GM12878 (cell line): ENCODE measurements at regions not wholly inside any gene's neighbourhood (a gene's known extent, or its start where the extent isn't known, plus 50 kb on each side); places are given as distances from the start of the nearest gene placed in this dataset.

Experiments used
- ATAC-seq: fragments of 200-7000 bp; cut with Tn5 transposase; 3 replicates; pipeline ENCODE4 v1.9.1; 2020; ENCODE audit warnings: mild to moderate bottlenecking, moderate library complexity
- BruUV-seq: library from RNA; stranded (reverse); fragments of 400-500 nt; replicated peaks from 2 replicates; lab custom pipeline; 2021; lab: Mats Ljungman, UMichigan
- CTCF ChIA-PET: fragments of 300-600 bp; sonication (Branson Sonifier 250); formaldehyde crosslinking; extraction: SDS; loops from one replicate; lab custom pipeline; 2021; ENCODE audit warnings: inconsistent platforms; lab: Yijun Ruan, JAX
- POLR2A ChIA-PET: fragments of 350-600 bp; formaldehyde crosslinking; extraction: SDS; loops from one replicate; lab custom pipeline; 2021; ENCODE audit warnings: inconsistent platforms; lab: Charles Lee
- RAD21 ChIA-PET: fragments of 300-600 bp; sonication (Branson Sonifier 250); formaldehyde crosslinking; loops from one replicate; lab custom pipeline; 2023; ENCODE audit warnings: antibody characterized with exemption; ENCODE audit not compliant: unreplicated experiment; lab: Charles Lee
- SMC1A ChIA-PET: fragments of 300-600 bp; sonication (Branson Sonifier 250); formaldehyde crosslinking; loops from one replicate; lab custom pipeline; 2023; ENCODE audit not compliant: unreplicated experiment, uncharacterized antibody; lab: Charles Lee
- DNase-seq: peaks from one replicate; pipeline ENCODE4 v3.0.0-alpha.2; 2011; ENCODE audit warnings: low read depth, low spot score
- FAIRE-seq: peaks from 3 replicates; lab custom pipeline; 2011; peaks lifted over from hg19 to GRCh38; lab: Jason Lieb, UNC
- H2AFZ ChIP-seq: 2 replicates; pipeline ENCODE4 v1.6.0; 2011; ENCODE audit warnings: low read depth, low read length, control low read depth; ENCODE audit not compliant: control insufficient read depth
- H3K27ac ChIP-seq: 2 replicates; pipeline ENCODE4 v1.5.1; 2011; ENCODE audit warnings: control low read depth; ENCODE audit not compliant: control insufficient read depth, insufficient read depth
- H3K27me3 ChIP-seq, 2 experiments: replicated peaks in 1 of 2; 2 replicates each; pipeline versions ENCODE4 v1.6.0 to v1.6.1; 2011; ENCODE audit warnings: low read length in 1 of 2; ENCODE audit not compliant: control insufficient read depth in 2 of 2, insufficient read depth in 2 of 2
- H3K36me3 ChIP-seq, 2 experiments: 2 replicates each; pipeline ENCODE4 v1.5.1; 2011; ENCODE audit warnings: low read length in 1 of 2; ENCODE audit not compliant: control insufficient read depth in 2 of 2, insufficient read depth in 2 of 2
- H3K4me1 ChIP-seq: 2 replicates; pipeline ENCODE4 v1.6.1; 2011; ENCODE audit warnings: mild to moderate bottlenecking, low read length, moderate library complexity, mixed read lengths; ENCODE audit not compliant: control insufficient read depth, insufficient read depth
- H3K4me2 ChIP-seq: 2 replicates; pipeline ENCODE4 v1.6.0; 2011; ENCODE audit warnings: control low read depth; ENCODE audit not compliant: control insufficient read depth, insufficient read depth
- H3K4me3 ChIP-seq: fragments of 200-600 bp; sonication (generic); 2 replicates; pipeline ENCODE4 v1.5.1; 2016
- H3K79me2 ChIP-seq: 2 replicates; pipeline ENCODE4 v1.6.0; 2011; ENCODE audit warnings: low read length; ENCODE audit not compliant: control insufficient read depth, insufficient read depth
- H3K9ac ChIP-seq: 2 replicates; pipeline ENCODE4 v1.8.0; 2011; ENCODE audit warnings: low read length, control low read depth, mixed read lengths; ENCODE audit not compliant: control insufficient read depth, insufficient read depth
- H3K9me3 ChIP-seq: replicated peaks from 3 replicates; pipeline ENCODE4 v1.5.1; 2011; ENCODE audit warnings: mild to moderate bottlenecking, low read length; ENCODE audit not compliant: control insufficient read depth, insufficient read depth
- H4K20me1 ChIP-seq: 2 replicates; pipeline ENCODE4 v1.6.0; 2011; ENCODE audit not compliant: control insufficient read depth, insufficient read depth
- E2F4 ChIP-seq: IDR thresholded peaks from 2 replicates; pipeline ENCODE4 v1.6.1; 2012; ENCODE audit warnings: low read depth, low read length, improper control_type of control experiment
- EZH2 ChIP-seq: IDR thresholded peaks from 2 replicates; pipeline ENCODE4 v1.6.1; 2012; ENCODE audit warnings: low read depth, mild to moderate bottlenecking, control low read depth, inconsistent platforms, low read length, borderline replicate concordance; ENCODE audit not compliant: control insufficient read depth
- HCFC1 ChIP-seq: fragments of 150-350 bp; IDR thresholded peaks from 2 replicates; pipeline ENCODE4 v1.6.1; 2014; ENCODE audit warnings: low read length
- MLLT1 ChIP-seq: fragments of 450-650 bp; IDR thresholded peaks from 2 replicates; pipeline ENCODE4 v1.6.1; 2016; ENCODE audit warnings: mild to moderate bottlenecking
- MYB ChIP-seq: fragments of 150-350 bp; IDR thresholded peaks from 2 replicates; pipeline ENCODE4 v1.6.1; 2014; ENCODE audit warnings: mild to moderate bottlenecking, low read depth, low read length, borderline replicate concordance
- PAX8 ChIP-seq: fragments of 450-650 bp; IDR thresholded peaks from 2 replicates; pipeline ENCODE4 v1.6.1; 2017; ENCODE audit warnings: mild to moderate bottlenecking, moderate library complexity
- RCOR1 ChIP-seq: conservative IDR thresholded peaks from 2 replicates; pipeline ENCODE4 v1.6.1; 2012; ENCODE audit warnings: low read depth, low read length, improper control_type of control experiment
- RELA ChIP-seq: fragments of 450-650 bp; IDR thresholded peaks from 2 replicates; pipeline ENCODE4 v1.8.0; 2014; ENCODE audit warnings: borderline replicate concordance; ENCODE audit not compliant: partially characterized antibody
- SMAD5 ChIP-seq: IDR thresholded peaks from 2 replicates; pipeline ENCODE4 v1.6.1; 2016; ENCODE audit warnings: antibody characterized with exemption, low read depth
- SP1 ChIP-seq: IDR thresholded peaks from one replicate; pipeline ENCODE4 v1.6.1; 2011; ENCODE audit warnings: low read depth, low read length
- TCF7 ChIP-seq: IDR thresholded peaks from 2 replicates; pipeline ENCODE4 v1.6.1; 2014; ENCODE audit warnings: antibody characterized with exemption, borderline replicate concordance
- ZBTB40 ChIP-seq: fragments of 450-650 bp; IDR thresholded peaks from 2 replicates; pipeline ENCODE4 v1.6.1; 2016; ENCODE audit warnings: mild to moderate bottlenecking, moderate library complexity, borderline replicate concordance
- WGBS: methylation state at CpG from one replicate; pipeline ENCODE4 v1.1.6; 2016; ENCODE audit warnings: low lambda C conversion rate; ENCODE audit not compliant: insufficient replicate concordance, insufficient coverage; ENCODE audit errors: missing lambda C conversion rate; 5-methylcytosine and 5-hydroxymethylcytosine counted together
- in situ Hi-C: fragments of 300-500 bp; cut with MboI; formaldehyde crosslinking; loops from 9 replicates; pipeline ENCODE4 v1.14.3; 2018; ENCODE audit warnings: mixed read lengths
- intact Hi-C: fragments of 100-400 bp; cut with micrococcal nuclease; formaldehyde crosslinking; loops from one replicate; pipeline ENCODE4 v1.14.2; 2022; ENCODE audit not compliant: unreplicated experiment
- TF ChIP-seq, protein P1 (sequence below): fragments of 150-350 bp; IDR thresholded peaks from 2 replicates; pipeline ENCODE4 v1.6.1; 2014; ENCODE audit warnings: mild to moderate bottlenecking, low read depth, low read length

GRCh38 chr4:25509646-25510045 lies 132.6 kb downstream of the ANAPC4 start:
- no TSS peak for BruUV-seq
- POLR2A ChIA-PET, result interaction anchor here (0.6 kb wide), 1 partner anchor 31 kb away, joined by 6 read pairs; no protein-coding TSS in a partner anchor
- intact Hi-C loops, result no loop called here
- no peak for TF ChIP-seq MYB
- no peak for TF ChIP-seq ZBTB40
- TF ChIP-seq RCOR1, result no peak
- no peak for TF ChIP-seq TCF7
- TF ChIP-seq, protein P1, sequence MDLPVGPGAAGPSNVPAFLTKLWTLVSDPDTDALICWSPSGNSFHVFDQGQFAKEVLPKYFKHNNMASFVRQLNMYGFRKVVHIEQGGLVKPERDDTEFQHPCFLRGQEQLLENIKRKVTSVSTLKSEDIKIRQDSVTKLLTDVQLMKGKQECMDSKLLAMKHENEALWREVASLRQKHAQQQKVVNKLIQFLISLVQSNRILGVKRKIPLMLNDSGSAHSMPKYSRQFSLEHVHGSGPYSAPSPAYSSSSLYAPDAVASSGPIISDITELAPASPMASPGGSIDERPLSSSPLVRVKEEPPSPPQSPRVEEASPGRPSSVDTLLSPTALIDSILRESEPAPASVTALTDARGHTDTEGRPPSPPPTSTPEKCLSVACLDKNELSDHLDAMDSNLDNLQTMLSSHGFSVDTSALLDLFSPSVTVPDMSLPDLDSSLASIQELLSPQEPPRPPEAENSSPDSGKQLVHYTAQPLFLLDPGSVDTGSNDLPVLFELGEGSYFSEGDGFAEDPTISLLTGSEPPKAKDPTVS, result no peak
- TF ChIP-seq HCFC1, result no peak
- no peak for TF ChIP-seq MLLT1
- TF ChIP-seq EZH2, result no peak
- TF ChIP-seq SMAD5, result no peak
- TF ChIP-seq RELA, result no peak
- no peak for TF ChIP-seq E2F4
- no peak for TF ChIP-seq SP1
- no peak for TF ChIP-seq PAX8

More at GRCh38 chr4:25509646-25510045, 132.6 kb downstream of the ANAPC4 start:
- SMC1A ChIA-PET, result interaction anchor here (0.5 to 0.9 kb wide), 2 partner anchors 10 to 779 kb away, joined by 3 to 4 read pairs; no protein-coding TSS in a partner anchor
- Histone ChIP-seq H3K79me2 (no peaks in the 10 kb centered on the region), H3K4me3 (no peak overlapping the region), H2AFZ (no peak overlapping the region), H3K4me2 (no peak overlapping the region), H3K27me3 (no peaks in the 10 kb centered on the region), H3K9me3 (no peaks in the 10 kb centered on the region), H3K27ac (no peak overlapping the region), H3K9ac (no peak overlapping the region), H4K20me1 (no peaks in the 10 kb centered on the region), H3K36me3 (no peaks in the 10 kb centered on the region), H3K4me1 (no peaks in the 10 kb centered on the region)
- RAD21 ChIA-PET, result no interaction called here
- WGBS, result 35% methylated on average over 4 of the region's 4 CpGs
- DNase-seq, result no peak
- no peak for ATAC-seq
- CTCF ChIA-PET, result interaction anchor here (1.0 to 1.9 kb wide), 4 partner anchors 9 to 258 kb away, joined by 3 to 7 read pairs (median 4); no protein-coding TSS in a partner anchor
- FAIRE-seq, result no peak
- in situ Hi-C loops, result no loop called here
